Peyer's patch (tissue), 4 donors: ENCODE measurements at regions not wholly inside any gene's neighbourhood (a gene's known extent, or its start where the extent isn't known, plus 50 kb on each side); places are given as distances from the start of the nearest gene placed in this dataset.
"Not testable (repeated sequence)": the region's sequence is repeated elsewhere in the genome, so short reads cannot be mapped to it uniquely, and the experiment has no call there.

Experiments used
- DNase-seq, 3 donors: peaks; one replicate each; pipeline ENCODE4 v3.0.0-alpha.2; 2017 to 2019
- H3K27ac ChIP-seq, 4 donors: fragments of 200-600 bp; sonication (generic); one replicate each; pipeline ENCODE4 v1.5.1; 2016 to 2019
- H3K27me3 ChIP-seq, 2 donors: fragments of 200-600 bp; sonication (generic); one replicate each; pipeline ENCODE4 v1.5.1; 2019
- H3K36me3 ChIP-seq, 3 donors: fragments of 200-600 bp; sonication (generic); one replicate each; pipeline ENCODE4 v1.5.1; 2016 to 2019
- H3K4me1 ChIP-seq, 4 donors: fragments of 200-600 bp; sonication (generic); one replicate each; pipeline ENCODE4 v1.5.1; 2016 to 2019
- H3K4me3 ChIP-seq, 4 donors: fragments of 200-600 bp; sonication (generic); 1 replicate in 3 of 4; 2 replicates in 1 of 4; pipeline ENCODE4 v1.5.1; 2016 to 2019; ENCODE audit warnings: mild to moderate bottlenecking in 1 of 4
- H3K9me3 ChIP-seq, 4 donors: fragments of 200-600 bp; sonication (generic); one replicate each; pipeline ENCODE4 v1.5.1; 2016 to 2019; ENCODE audit warnings: mild to moderate bottlenecking in 1 of 4
- CTCF ChIP-seq, 6 experiments: fragments of 450-650 bp in 4 of 6; fragments of 200-600 bp in 2 of 6; sonication (generic) in 1 of 6; IDR thresholded peaks; one replicate each; pipeline ENCODE4 v1.5.1; 2017 to 2019; ENCODE audit warnings: antibody characterized with exemption in 6 of 6, mild to moderate bottlenecking in 3 of 6, moderate library complexity in 1 of 6
- POLR2A ChIP-seq, 2 donors: fragments of 450-650 bp; IDR thresholded peaks; one replicate each; pipeline ENCODE4 v1.5.1; 2017; ENCODE audit warnings: antibody characterized with exemption in 2 of 2, mild to moderate bottlenecking in 2 of 2, moderate library complexity in 2 of 2

DNA sequence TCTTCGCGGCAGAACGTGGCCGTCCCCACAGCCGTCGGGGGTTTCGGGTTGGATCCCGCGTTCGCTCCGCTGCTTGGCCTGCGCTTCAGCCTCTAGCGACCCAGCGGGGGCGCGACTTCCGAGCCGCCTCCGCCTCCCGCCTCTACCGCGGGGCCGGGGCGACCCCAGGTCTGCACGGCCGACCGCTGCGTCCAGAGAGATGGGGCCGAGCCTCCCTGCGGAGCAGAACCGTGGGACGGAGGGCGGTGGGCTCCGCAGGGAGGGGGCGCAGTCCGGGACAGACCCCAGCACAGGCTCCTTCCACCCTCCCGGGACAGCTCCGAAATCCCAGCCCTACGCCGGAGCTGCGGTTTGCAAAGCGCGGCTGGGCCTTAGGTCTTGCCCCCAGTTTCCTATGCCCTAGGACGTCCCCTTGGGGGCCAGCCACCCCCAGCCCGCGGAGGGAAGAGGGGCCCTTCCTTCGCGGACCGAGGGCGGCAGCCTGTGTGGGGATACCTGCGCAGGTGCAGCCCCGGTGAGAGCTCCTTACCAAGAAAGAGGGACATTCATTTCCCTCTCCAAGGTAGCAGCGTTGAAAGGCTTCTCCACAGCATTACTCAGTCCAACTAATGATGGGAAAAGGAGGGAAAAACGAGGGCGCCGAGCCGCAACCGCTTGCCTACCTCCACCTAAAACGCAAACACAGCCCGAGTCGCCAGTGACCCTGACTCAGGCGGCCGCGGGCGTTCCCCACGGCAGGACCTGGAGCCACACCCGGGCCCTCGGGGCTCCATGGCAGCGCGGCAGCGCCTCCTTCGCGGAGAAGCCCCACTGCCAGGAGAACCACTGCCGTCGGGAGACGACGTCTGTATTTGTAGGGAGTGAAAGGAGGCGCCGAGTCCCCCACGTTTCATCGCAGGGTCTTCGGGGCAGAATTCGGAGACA is 115.7 kb downstream of the BMS1 start:
- no peak for DNase-seq
- no peak overlapping the region for H3K4me3 ChIP-seq

DNA sequence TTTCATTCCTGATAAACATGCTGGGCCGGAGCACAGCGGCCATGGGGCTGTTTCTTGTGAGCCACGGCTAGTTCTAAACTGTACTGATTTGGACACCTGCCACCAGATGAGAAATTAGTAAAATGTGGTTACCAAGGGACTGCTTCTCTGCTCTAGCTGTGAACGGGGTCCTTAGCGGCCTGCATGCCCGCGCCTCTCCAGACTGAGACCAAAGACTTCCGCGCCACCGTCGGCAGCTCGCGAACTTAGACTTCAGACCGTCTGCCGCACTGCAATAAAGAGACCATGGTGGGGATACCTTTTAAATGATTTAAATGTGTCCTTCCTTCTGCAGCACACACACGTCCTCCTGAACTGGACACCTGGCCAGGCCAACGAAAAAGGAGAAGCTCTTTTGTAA is 116.4 kb downstream of the BMS1 start:
- DNase-seq, result no peak
- H3K4me3 ChIP-seq, result no peak overlapping the region
- no peaks in the 10 kb centered on the region for H3K27me3 ChIP-seq
- no peaks in the 10 kb centered on the region for H3K4me1 ChIP-seq
- TF ChIP-seq CTCF (IDR thresholded peaks at IDR 0.05) (no peak), POLR2A (IDR thresholded peaks at IDR 0.05) (no peak)
- H3K9me3 ChIP-seq, result peaks cover 0 to 8% (median 2%) of the 10 kb centered on the region in 4 donors
- H3K27ac ChIP-seq, result no peak overlapping the region
- H3K36me3 ChIP-seq, result no peaks in the 10 kb centered on the region

More for the DNA sequence above, 115.7 kb downstream of the BMS1 start:
- H3K9me3 ChIP-seq, result peaks cover 0 to 8% (median 2%) of the 10 kb centered on the region in 4 donors
- no peaks in the 10 kb centered on the region for H3K36me3 ChIP-seq
- no peaks in the 10 kb centered on the region for H3K4me1 ChIP-seq
- H3K27me3 ChIP-seq, result no peaks in the 10 kb centered on the region
- H3K27ac ChIP-seq, result no peak overlapping the region
- TF ChIP-seq POLR2A (IDR thresholded peaks at IDR 0.05), result no peak
- TF ChIP-seq CTCF (IDR thresholded peaks at IDR 0.05), result no peak

GRCh38 chr10:42900346-42900745 is 117.8 kb downstream of the BMS1 start:
- H3K4me3 ChIP-seq, H3K4me1 ChIP-seq, H3K27ac ChIP-seq, H3K9me3 ChIP-seq, H3K36me3 ChIP-seq, H3K27me3 ChIP-seq, DNase-seq: not testable (repeated sequence)

DNA sequence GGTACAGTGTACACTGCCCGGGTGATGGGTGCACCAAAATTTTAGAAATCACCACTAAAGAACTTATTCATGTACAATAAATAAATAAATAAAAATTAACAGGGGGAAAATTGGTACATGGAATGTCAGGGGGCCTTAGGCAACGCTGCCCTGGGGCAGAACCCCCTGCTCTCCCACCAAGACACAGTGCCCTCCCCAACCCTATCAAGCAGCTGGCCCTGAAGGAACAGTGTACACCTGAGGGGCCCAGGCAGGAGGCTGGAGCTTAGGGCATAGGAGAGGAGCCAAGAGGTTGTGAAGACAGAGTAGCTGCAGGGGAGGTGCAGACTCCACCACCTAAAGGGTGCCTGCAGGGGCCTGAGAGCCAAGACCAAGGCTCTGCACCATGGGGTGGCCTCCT is 128.8 kb downstream of the BMS1 start:
- H3K27ac ChIP-seq, result no peak overlapping the region
- no peaks in the 10 kb centered on the region for H3K9me3 ChIP-seq
- H3K27me3 ChIP-seq, result no peaks in the 10 kb centered on the region
- TF ChIP-seq POLR2A (IDR thresholded peaks at IDR 0.05) (no peak), CTCF (IDR thresholded peaks at IDR 0.05) (no peak)
- no peaks in the 10 kb centered on the region for H3K36me3 ChIP-seq
- no peak overlapping the region for H3K4me3 ChIP-seq
- no peak for DNase-seq
- no peaks in the 10 kb centered on the region for H3K4me1 ChIP-seq

DNA sequence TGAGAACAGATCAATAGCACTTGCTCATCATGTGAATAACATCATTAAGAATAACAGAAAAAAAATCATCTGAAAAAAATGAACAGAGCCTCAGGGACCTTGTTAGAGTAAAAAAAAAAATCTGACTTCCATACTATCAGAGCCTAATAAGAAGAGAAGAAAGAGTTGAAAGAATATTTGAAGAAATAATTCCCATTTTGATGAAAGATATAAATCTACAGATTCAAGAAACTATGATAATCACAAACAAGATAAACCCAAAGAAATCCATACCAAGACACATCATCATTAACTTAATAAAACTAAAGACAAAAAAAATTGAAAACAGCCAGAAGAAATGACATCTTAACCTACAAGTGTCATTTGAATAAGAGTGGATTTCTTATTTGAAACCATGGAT is 134.4 kb downstream of the BMS1 start:
- no peak for DNase-seq
- no peaks in the 10 kb centered on the region for H3K9me3 ChIP-seq
- H3K27ac ChIP-seq, result no peak overlapping the region
- H3K27me3 ChIP-seq, result no peaks in the 10 kb centered on the region
- H3K4me3 ChIP-seq, result no peak overlapping the region
- no peaks in the 10 kb centered on the region for H3K36me3 ChIP-seq
- TF ChIP-seq CTCF (IDR thresholded peaks at IDR 0.05) (no peak), POLR2A (IDR thresholded peaks at IDR 0.05) (no peak)
- no peaks in the 10 kb centered on the region for H3K4me1 ChIP-seq

- H3K27me3 ChIP-seq, result no peaks in the 10 kb centered on the region
- no peak for TF ChIP-seq CTCF (IDR thresholded peaks at IDR 0.05)
- no peak for TF ChIP-seq POLR2A (IDR thresholded peaks at IDR 0.05)
Observed at GRCh38 chr10:42917821-42918220, 135.2 kb downstream of the BMS1 start.

More at GRCh38 chr10:42917821-42918220, 135.2 kb downstream of the BMS1 start:
- H3K4me3 ChIP-seq, result no peak overlapping the region
- no peaks in the 10 kb centered on the region for H3K9me3 ChIP-seq
- no peaks in the 10 kb centered on the region for H3K4me1 ChIP-seq
- no peaks in the 10 kb centered on the region for H3K36me3 ChIP-seq
- no peak overlapping the region for H3K27ac ChIP-seq
- DNase-seq, result no peak
